ENCODE measurements at regions not wholly inside any gene's neighbourhood (a gene's known extent, or its start where the extent isn't known, plus 50 kb on each side); places are given as distances from the start of the nearest gene placed in this dataset.

DNA sequence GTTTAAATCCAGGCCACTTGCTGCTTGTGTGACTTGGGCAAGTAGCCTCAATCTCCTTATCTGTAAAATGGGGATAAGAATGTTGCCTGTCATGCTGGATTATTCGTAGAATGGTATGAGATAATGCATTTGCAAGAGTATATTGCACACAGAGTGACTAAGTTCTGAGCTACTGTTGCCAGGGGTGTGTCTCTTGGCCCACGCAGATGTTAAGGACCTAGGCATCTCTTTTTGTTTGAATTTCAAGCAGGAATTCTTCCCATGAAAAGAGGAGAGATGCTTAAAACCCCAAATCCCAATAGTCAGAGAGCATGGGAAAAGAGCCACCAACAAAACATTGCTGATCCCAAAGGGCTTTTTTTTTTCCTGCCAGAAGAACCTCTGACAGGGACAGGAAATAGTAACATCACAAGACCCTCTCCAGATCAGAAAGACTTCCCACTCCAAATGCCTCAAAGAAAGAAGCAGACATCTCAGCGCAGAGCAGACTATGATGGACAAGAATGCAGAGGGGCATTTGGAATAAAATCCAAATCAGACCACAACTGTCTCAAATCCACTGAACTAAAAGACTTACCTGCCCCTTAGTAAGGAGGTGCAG lies 90.5 kb downstream of the MRPL46 start:
- TF ChIP-seq, protein P1, sequence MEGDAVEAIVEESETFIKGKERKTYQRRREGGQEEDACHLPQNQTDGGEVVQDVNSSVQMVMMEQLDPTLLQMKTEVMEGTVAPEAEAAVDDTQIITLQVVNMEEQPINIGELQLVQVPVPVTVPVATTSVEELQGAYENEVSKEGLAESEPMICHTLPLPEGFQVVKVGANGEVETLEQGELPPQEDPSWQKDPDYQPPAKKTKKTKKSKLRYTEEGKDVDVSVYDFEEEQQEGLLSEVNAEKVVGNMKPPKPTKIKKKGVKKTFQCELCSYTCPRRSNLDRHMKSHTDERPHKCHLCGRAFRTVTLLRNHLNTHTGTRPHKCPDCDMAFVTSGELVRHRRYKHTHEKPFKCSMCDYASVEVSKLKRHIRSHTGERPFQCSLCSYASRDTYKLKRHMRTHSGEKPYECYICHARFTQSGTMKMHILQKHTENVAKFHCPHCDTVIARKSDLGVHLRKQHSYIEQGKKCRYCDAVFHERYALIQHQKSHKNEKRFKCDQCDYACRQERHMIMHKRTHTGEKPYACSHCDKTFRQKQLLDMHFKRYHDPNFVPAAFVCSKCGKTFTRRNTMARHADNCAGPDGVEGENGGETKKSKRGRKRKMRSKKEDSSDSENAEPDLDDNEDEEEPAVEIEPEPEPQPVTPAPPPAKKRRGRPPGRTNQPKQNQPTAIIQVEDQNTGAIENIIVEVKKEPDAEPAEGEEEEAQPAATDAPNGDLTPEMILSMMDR (IDR thresholded peaks at IDR 0.05; ENCODE audit: poor library complexity, severe bottlenecking) = no peak
- TF ChIP-seq, protein P2, sequence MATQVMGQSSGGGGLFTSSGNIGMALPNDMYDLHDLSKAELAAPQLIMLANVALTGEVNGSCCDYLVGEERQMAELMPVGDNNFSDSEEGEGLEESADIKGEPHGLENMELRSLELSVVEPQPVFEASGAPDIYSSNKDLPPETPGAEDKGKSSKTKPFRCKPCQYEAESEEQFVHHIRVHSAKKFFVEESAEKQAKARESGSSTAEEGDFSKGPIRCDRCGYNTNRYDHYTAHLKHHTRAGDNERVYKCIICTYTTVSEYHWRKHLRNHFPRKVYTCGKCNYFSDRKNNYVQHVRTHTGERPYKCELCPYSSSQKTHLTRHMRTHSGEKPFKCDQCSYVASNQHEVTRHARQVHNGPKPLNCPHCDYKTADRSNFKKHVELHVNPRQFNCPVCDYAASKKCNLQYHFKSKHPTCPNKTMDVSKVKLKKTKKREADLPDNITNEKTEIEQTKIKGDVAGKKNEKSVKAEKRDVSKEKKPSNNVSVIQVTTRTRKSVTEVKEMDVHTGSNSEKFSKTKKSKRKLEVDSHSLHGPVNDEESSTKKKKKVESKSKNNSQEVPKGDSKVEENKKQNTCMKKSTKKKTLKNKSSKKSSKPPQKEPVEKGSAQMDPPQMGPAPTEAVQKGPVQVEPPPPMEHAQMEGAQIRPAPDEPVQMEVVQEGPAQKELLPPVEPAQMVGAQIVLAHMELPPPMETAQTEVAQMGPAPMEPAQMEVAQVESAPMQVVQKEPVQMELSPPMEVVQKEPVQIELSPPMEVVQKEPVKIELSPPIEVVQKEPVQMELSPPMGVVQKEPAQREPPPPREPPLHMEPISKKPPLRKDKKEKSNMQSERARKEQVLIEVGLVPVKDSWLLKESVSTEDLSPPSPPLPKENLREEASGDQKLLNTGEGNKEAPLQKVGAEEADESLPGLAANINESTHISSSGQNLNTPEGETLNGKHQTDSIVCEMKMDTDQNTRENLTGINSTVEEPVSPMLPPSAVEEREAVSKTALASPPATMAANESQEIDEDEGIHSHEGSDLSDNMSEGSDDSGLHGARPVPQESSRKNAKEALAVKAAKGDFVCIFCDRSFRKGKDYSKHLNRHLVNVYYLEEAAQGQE (IDR thresholded peaks at IDR 0.05; ENCODE audit: borderline replicate concordance) = no peak
- TF ChIP-seq EZH2 (IDR thresholded peaks at IDR 0.05; ENCODE audit: borderline replicate concordance, insufficient read depth, low read length, poor library complexity, severe bottlenecking) = no peak
- TF ChIP-seq EP300 (conservative IDR thresholded peaks at IDR 0.05; ENCODE audit: poor library complexity, severe bottlenecking) = no peak
- no peak for TF ChIP-seq POLR2AphosphoS5 (IDR thresholded peaks at IDR 0.05)
- TF ChIP-seq SMC3 (conservative IDR thresholded peaks at IDR 0.05; ENCODE audit: poor library complexity) = no peak
- TF ChIP-seq TAF1 (IDR thresholded peaks at IDR 0.05; ENCODE audit: low read depth) = no peak
